ENCODE measurements at regions not wholly inside any gene's neighbourhood (a gene's known extent, or its start where the extent isn't known, plus 50 kb on each side); places are given as distances from the start of the nearest gene placed in this dataset.

- no peaks in the 10 kb centered on the region for H3K36me3 ChIP-seq
- intact Hi-C loops (cut with DNase I; ENCODE audit: low total_unique reads) = no loop called here
- DNase-seq = no peak
- H3K4me3 ChIP-seq = no peak overlapping the region
- no peaks in the 10 kb centered on the region for H3K27me3 ChIP-seq
- peaks cover 4 to 22% of the 10 kb centered on the region in 2 donors for H3K4me1 ChIP-seq
- H3K27ac ChIP-seq = peak overlapping the region; percentile 77 to 86
- H3K9me3 ChIP-seq = no peaks in the 10 kb centered on the region
- no peak for TF ChIP-seq CTCF (IDR thresholded peaks at IDR 0.05)
- no peak for TF ChIP-seq POLR2A (IDR thresholded peaks at IDR 0.05)
Measured at GRCh38 chr1:117697220-117697781, 91.5 kb downstream of the TENT5C start.

DNA sequence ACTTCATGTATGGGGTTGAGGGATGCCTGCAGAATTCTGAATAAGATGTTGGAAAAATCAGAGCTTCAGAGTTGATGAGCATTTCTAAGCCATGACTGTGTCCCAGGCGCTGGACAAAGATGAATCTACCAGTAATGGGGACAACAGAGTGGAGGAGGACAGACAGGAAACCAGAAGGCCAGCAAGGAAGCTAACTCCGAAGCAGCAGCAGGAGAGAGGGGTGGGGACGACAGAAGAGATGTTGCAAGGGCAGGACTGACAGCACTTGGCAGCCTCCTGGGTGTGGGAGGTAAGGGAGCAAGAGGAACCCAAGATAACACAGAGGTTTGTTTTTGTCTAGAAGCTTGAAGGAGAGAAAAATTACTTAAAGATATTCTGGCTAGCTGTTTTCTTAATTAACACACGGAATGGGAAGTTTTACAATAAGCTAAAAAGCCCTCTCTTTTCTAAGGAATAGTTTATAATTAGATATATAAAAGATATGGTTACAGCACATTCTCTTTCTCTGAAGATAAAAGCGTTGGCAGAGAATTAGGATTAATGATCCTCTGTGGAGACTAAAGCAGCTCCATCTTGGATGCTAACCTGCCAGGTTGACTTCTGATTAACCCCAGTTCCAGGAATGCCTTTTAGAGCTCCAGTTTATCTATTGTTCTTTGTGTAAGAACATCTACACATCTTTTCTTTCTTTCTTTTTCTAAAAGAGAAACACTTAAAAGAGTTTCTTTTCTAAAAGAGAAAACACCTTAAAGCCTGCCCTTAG, 92.7 kb downstream of the TENT5C start:
- TF ChIP-seq POLR2A (IDR thresholded peaks at IDR 0.05) (no peak), CTCF (IDR thresholded peaks at IDR 0.05) (no peak)
- intact Hi-C loops (cut with DNase I; ENCODE audit: low total_unique reads) = no loop called here
- no peaks in the 10 kb centered on the region for H3K9me3 ChIP-seq
- H3K36me3 ChIP-seq = no peaks in the 10 kb centered on the region
- peak overlapping the region; percentile 55 to 77 for H3K27ac ChIP-seq
- no peaks in the 10 kb centered on the region for H3K27me3 ChIP-seq
- DNase-seq = peak; percentile 79 to 82
- H3K4me1 ChIP-seq = peaks cover 4 to 22% of the 10 kb centered on the region in 2 donors
- no peak overlapping the region for H3K4me3 ChIP-seq

- DNase-seq = no peak
- H3K36me3 ChIP-seq = no peaks in the 10 kb centered on the region
- H3K4me1 ChIP-seq = peaks cover 4 to 22% of the 10 kb centered on the region in 2 donors
- no peak overlapping the region for H3K4me3 ChIP-seq
- intact Hi-C loops (cut with DNase I; ENCODE audit: low total_unique reads) = no loop called here
- H3K27me3 ChIP-seq = no peaks in the 10 kb centered on the region
- TF ChIP-seq POLR2A (IDR thresholded peaks at IDR 0.05) (no peak), CTCF (IDR thresholded peaks at IDR 0.05) (no peak)
- no peaks in the 10 kb centered on the region for H3K9me3 ChIP-seq
- peak overlapping the region in 1 of 2 donors; percentile 77 for H3K27ac ChIP-seq
Measured at GRCh38 chr1:117699953-117700352, 94.1 kb downstream of the TENT5C start.

- no peak overlapping the region for H3K27ac ChIP-seq
- TF ChIP-seq CTCF (IDR thresholded peaks at IDR 0.05) (no peak), POLR2A (IDR thresholded peaks at IDR 0.05) (no peak)
- no peaks in the 10 kb centered on the region for H3K9me3 ChIP-seq
- intact Hi-C loops (cut with DNase I; ENCODE audit: low total_unique reads) = no loop called here
- no peaks in the 10 kb centered on the region for H3K36me3 ChIP-seq
- DNase-seq = no peak
- H3K4me3 ChIP-seq = no peak overlapping the region
- no peaks in the 10 kb centered on the region for H3K27me3 ChIP-seq
- peaks cover 0 to 6% of the 10 kb centered on the region in 2 donors for H3K4me1 ChIP-seq
Measured at GRCh38 chr1:117702654-117703053, 96.8 kb downstream of the TENT5C start.

GRCh38 chr1:117707371-117707770, 101.5 kb downstream of the TENT5C start:
- Histone ChIP-seq H3K9me3 (no peaks in the 10 kb centered on the region), H3K4me1 (no peaks in the 10 kb centered on the region), H3K27me3 (no peaks in the 10 kb centered on the region), H3K27ac (no peak overlapping the region), H3K4me3 (no peak overlapping the region), H3K36me3 (no peaks in the 10 kb centered on the region)
- TF ChIP-seq CTCF (IDR thresholded peaks at IDR 0.05) = no peak
- TF ChIP-seq POLR2A (IDR thresholded peaks at IDR 0.05) = no peak
- intact Hi-C loops (cut with DNase I; ENCODE audit: low total_unique reads) = no loop called here
- DNase-seq = no peak
